ENCODE measurements at regions not wholly inside any gene's neighbourhood (a gene's known extent, or its start where the extent isn't known, plus 50 kb on each side); places are given as distances from the start of the nearest gene placed in this dataset.

GRCh38 chr12:132407451-132407961 lies 78.1 kb upstream of the GALNT9 start:
- DNase-seq, result no peak

GRCh38 chr12:132406493-132407450 lies 77.4 kb upstream of the GALNT9 start:
- no peak for DNase-seq

GRCh38 chr12:132405742-132406251 lies 76.4 kb upstream of the GALNT9 start:
- DNase-seq, result no peak

- no peak for DNase-seq
Observed at GRCh38 chr12:132404951-132405741, 75.8 kb upstream of the GALNT9 start.

GRCh38 chr12:132404435-132404855 lies 75.1 kb upstream of the GALNT9 start:
- DNase-seq, result no peak

GRCh38 chr12:132403636-132404434 lies 74.4 kb upstream of the GALNT9 start:
- no peak for DNase-seq

GRCh38 chr12:132402831-132403416 lies 73.5 kb upstream of the GALNT9 start:
- DNase-seq, result no peak

GRCh38 chr12:132401982-132402381 lies 72.6 kb upstream of the GALNT9 start:
- DNase-seq, result no peak

GRCh38 chr12:132400011-132400641 lies 70.7 kb upstream of the GALNT9 start:
- DNase-seq, result no peak

- no peak for DNase-seq
Observed at GRCh38 chr12:132399092-132400010, 70.0 kb upstream of the GALNT9 start.

GRCh38 chr12:132398386-132398991 lies 69.1 kb upstream of the GALNT9 start:
- no peak for DNase-seq

GRCh38 chr12:132397934-132398385 lies 68.6 kb upstream of the GALNT9 start:
- no peak for DNase-seq

GRCh38 chr12:132397152-132397933 lies 68.0 kb upstream of the GALNT9 start:
- no peak for DNase-seq

- DNase-seq, result no peak
Observed at GRCh38 chr12:132396657-132397056, 67.3 kb upstream of the GALNT9 start.

GRCh38 chr12:132395908-132396305 lies 66.5 kb upstream of the GALNT9 start:
- DNase-seq, result no peak

GRCh38 chr12:132395192-132395907 lies 66.0 kb upstream of the GALNT9 start:
- no peak for DNase-seq

- no peak for DNase-seq
Observed at GRCh38 chr12:132393991-132394949, 64.9 kb upstream of the GALNT9 start.
